ENCODE measurements at regions not wholly inside any gene's neighbourhood (a gene's known extent, or its start where the extent isn't known, plus 50 kb on each side); places are given as distances from the start of the nearest gene placed in this dataset.

GRCh38 chr19:5396096-5396939, 55.7 kb upstream of the PTPRS start:
- H3K18ac ChIP-seq (ENCODE audit: low read depth, low read length): no peak overlapping the region
- ChIA-PET CTCF (no interaction called here), POLR2A (ENCODE audit: unreplicated experiment) (no interaction called here)
- H3K56ac ChIP-seq (ENCODE audit: extremely low read depth, insufficient read depth, low read length): no peak overlapping the region
- TF ChIP-seq CHD1 (IDR thresholded peaks at IDR 0.05; ENCODE audit: low read depth, low read length): no peak
- H3K9me1 ChIP-seq (ENCODE audit: insufficient read depth, low read length): no peaks in the 10 kb centered on the region
- H2AFZ ChIP-seq (replicated peaks; ENCODE audit: low read length, poor library complexity): no peak overlapping the region
- H4K91ac ChIP-seq (ENCODE audit: insufficient read depth, low read depth, low read length): no peak overlapping the region
- H4K8ac ChIP-seq (ENCODE audit: low read depth in 2 of 2, low read length in 2 of 2): no peak overlapping the region
- no peaks in the 10 kb centered on the region for H3K79me1 ChIP-seq (ENCODE audit: low read depth in 1 of 2, low read length in 2 of 2)
- H3K9ac ChIP-seq (ENCODE audit: low read depth, low read length): no peak overlapping the region
- peaks cover 2% of the 10 kb centered on the region; the same call in 1 of the 2 replicates for H3K9me3 ChIP-seq (ENCODE audit: control insufficient read depth, insufficient read depth, low read length)
- WGBS, 2 experiments (ENCODE audit: extremely low coverage in 2 of 2, insufficient read length in 1 of 2): 8% methylated on average over 4 of the region's 12 CpGs; no CpG with 5 or more reads in 1 of the 2 experiments
- H3K4me2 ChIP-seq (ENCODE audit: low read depth, low read length): no peak overlapping the region
- BruUV-seq (replicated peaks): no TSS peak
- no peak overlapping the region for H3K4me3 ChIP-seq (ENCODE audit: insufficient read depth, low read depth, low read length)
- peaks cover 65% of the 10 kb centered on the region for H3K27me3 ChIP-seq (ENCODE audit: control insufficient read depth, insufficient read depth, low read length)
- dilution Hi-C loops (cut with HindIII; ENCODE audit: low sequenced_read_pairs, unreplicated experiment) (no loop called here), in situ Hi-C loops (cut with MboI; ENCODE audit: low sequenced_read_pairs) (no loop called here), intact Hi-C loops (cut with micrococcal nuclease) (no loop called here)
- no peak overlapping the region for H2BK5ac ChIP-seq (ENCODE audit: low read depth, low read length, poor library complexity, severe bottlenecking)
- H3K23ac ChIP-seq (ENCODE audit: low read depth, low read length): no peak overlapping the region
- H2AK5ac ChIP-seq (ENCODE audit: low read depth, low read length): no peak overlapping the region
- no peak overlapping the region for H4K5ac ChIP-seq (ENCODE audit: low read depth, low read length)
- H3K36me3 ChIP-seq (ENCODE audit: control insufficient read depth, insufficient read depth, low read length): no peaks in the 10 kb centered on the region
- no peak overlapping the region for H2AK9ac ChIP-seq (replicated peaks; ENCODE audit: low read depth, low read length, poor library complexity)
- no peak overlapping the region for H2BK120ac ChIP-seq (ENCODE audit: low read depth, low read length)
- H4K20me1 ChIP-seq (ENCODE audit: insufficient read depth, low read length): no peaks in the 10 kb centered on the region
- H3K4ac ChIP-seq (ENCODE audit: low read depth, low read length): no peak overlapping the region
- DNase-seq (no peak), ATAC-seq (ENCODE audit: low read depth) (no peak)
- no peak overlapping the region for H3K14ac ChIP-seq (replicated peaks; ENCODE audit: low read depth, low read length)
- no peaks in the 10 kb centered on the region for H3K4me1 ChIP-seq (ENCODE audit: control insufficient read depth, insufficient read depth, low read length)
- H2BK20ac ChIP-seq (ENCODE audit: low read depth, low read length): no peak overlapping the region
- H2BK15ac ChIP-seq (ENCODE audit: low read depth, low read length): no peak overlapping the region
- H3K27ac ChIP-seq (ENCODE audit: insufficient read depth, low read length): no peak overlapping the region

Measured in IMR-90 (cell line).